ENCODE measurements at regions not wholly inside any gene's neighbourhood (a gene's known extent, or its start where the extent isn't known, plus 50 kb on each side); places are given as distances from the start of the nearest gene placed in this dataset.

GRCh38 chr6:145067430-145067829 is 667.9 kb downstream of the EPM2A start:
- TF ChIP-seq, protein P1, sequence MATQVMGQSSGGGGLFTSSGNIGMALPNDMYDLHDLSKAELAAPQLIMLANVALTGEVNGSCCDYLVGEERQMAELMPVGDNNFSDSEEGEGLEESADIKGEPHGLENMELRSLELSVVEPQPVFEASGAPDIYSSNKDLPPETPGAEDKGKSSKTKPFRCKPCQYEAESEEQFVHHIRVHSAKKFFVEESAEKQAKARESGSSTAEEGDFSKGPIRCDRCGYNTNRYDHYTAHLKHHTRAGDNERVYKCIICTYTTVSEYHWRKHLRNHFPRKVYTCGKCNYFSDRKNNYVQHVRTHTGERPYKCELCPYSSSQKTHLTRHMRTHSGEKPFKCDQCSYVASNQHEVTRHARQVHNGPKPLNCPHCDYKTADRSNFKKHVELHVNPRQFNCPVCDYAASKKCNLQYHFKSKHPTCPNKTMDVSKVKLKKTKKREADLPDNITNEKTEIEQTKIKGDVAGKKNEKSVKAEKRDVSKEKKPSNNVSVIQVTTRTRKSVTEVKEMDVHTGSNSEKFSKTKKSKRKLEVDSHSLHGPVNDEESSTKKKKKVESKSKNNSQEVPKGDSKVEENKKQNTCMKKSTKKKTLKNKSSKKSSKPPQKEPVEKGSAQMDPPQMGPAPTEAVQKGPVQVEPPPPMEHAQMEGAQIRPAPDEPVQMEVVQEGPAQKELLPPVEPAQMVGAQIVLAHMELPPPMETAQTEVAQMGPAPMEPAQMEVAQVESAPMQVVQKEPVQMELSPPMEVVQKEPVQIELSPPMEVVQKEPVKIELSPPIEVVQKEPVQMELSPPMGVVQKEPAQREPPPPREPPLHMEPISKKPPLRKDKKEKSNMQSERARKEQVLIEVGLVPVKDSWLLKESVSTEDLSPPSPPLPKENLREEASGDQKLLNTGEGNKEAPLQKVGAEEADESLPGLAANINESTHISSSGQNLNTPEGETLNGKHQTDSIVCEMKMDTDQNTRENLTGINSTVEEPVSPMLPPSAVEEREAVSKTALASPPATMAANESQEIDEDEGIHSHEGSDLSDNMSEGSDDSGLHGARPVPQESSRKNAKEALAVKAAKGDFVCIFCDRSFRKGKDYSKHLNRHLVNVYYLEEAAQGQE (IDR thresholded peaks at IDR 0.05; ENCODE audit: insufficient read depth in 1 of 2, low read depth in 2 of 2, low read length in 1 of 2): no peak
- TF ChIP-seq POLR2AphosphoS5 (IDR thresholded peaks at IDR 0.05; ENCODE audit: low read depth, low read length): no peak
- TF ChIP-seq, protein P2, sequence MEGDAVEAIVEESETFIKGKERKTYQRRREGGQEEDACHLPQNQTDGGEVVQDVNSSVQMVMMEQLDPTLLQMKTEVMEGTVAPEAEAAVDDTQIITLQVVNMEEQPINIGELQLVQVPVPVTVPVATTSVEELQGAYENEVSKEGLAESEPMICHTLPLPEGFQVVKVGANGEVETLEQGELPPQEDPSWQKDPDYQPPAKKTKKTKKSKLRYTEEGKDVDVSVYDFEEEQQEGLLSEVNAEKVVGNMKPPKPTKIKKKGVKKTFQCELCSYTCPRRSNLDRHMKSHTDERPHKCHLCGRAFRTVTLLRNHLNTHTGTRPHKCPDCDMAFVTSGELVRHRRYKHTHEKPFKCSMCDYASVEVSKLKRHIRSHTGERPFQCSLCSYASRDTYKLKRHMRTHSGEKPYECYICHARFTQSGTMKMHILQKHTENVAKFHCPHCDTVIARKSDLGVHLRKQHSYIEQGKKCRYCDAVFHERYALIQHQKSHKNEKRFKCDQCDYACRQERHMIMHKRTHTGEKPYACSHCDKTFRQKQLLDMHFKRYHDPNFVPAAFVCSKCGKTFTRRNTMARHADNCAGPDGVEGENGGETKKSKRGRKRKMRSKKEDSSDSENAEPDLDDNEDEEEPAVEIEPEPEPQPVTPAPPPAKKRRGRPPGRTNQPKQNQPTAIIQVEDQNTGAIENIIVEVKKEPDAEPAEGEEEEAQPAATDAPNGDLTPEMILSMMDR (IDR thresholded peaks at IDR 0.05): no peak
- no peak for TF ChIP-seq SIN3A (IDR thresholded peaks at IDR 0.05; ENCODE audit: borderline replicate concordance, insufficient read depth, low read depth, low read length)
- no peak for TF ChIP-seq TCF7L2 (IDR thresholded peaks at IDR 0.05; ENCODE audit: low read depth, low read length)
- ATAC-seq: no peak
- no peaks in the 10 kb centered on the region for H3K9me3 ChIP-seq (ENCODE audit: control insufficient read depth, insufficient read depth, low read depth, low read length)
- POLR2A ChIA-PET: no interaction called here
- H3K4me3 ChIP-seq (ENCODE audit: low read depth in 2 of 2, low read length in 2 of 2): no peak overlapping the region
- H3K36me3 ChIP-seq (ENCODE audit: control insufficient read depth, insufficient read depth, low read length): no peaks in the 10 kb centered on the region
- H3K27me3 ChIP-seq (ENCODE audit: control insufficient read depth, insufficient read depth, low read length): no peaks in the 10 kb centered on the region
- no TSS peak for BruUV-seq (replicated peaks)
- intact Hi-C loops (cut with micrococcal nuclease; ENCODE audit: unreplicated experiment) (no loop called here), in situ Hi-C loops (cut with HindIII; ENCODE audit: low pct_unique_long_range_greater_than_20kb, low sequenced_read_pairs) (no loop called here)
- no peak overlapping the region for H3K27ac ChIP-seq (ENCODE audit: low read length)
- no peaks in the 10 kb centered on the region for H3K4me1 ChIP-seq (ENCODE audit: control insufficient read depth, insufficient read depth, low read length)
- CTCF ChIA-PET: no interaction called here
- no peak for DNase-seq (ENCODE audit: low read depth, low spot score)

- H3K4me1 ChIP-seq (ENCODE audit: control insufficient read depth, insufficient read depth, low read length): no peaks in the 10 kb centered on the region
- H3K27ac ChIP-seq (ENCODE audit: low read length): no peak overlapping the region
- ChIA-PET CTCF (no interaction called here), POLR2A (no interaction called here)
- in situ Hi-C loops (cut with HindIII; ENCODE audit: low pct_unique_long_range_greater_than_20kb, low sequenced_read_pairs): no loop called here
- TF ChIP-seq, protein P1 (IDR thresholded peaks at IDR 0.05; ENCODE audit: insufficient read depth in 1 of 2, low read depth in 2 of 2, low read length in 1 of 2): no peak
- TF ChIP-seq SIN3A (IDR thresholded peaks at IDR 0.05; ENCODE audit: borderline replicate concordance, insufficient read depth, low read depth, low read length) (no peak), TCF7L2 (IDR thresholded peaks at IDR 0.05; ENCODE audit: low read depth, low read length) (no peak), POLR2AphosphoS5 (IDR thresholded peaks at IDR 0.05; ENCODE audit: low read depth, low read length) (no peak)
- TF ChIP-seq, protein P2 (IDR thresholded peaks at IDR 0.05): no peak
- no peaks in the 10 kb centered on the region for H3K9me3 ChIP-seq (ENCODE audit: control insufficient read depth, insufficient read depth, low read depth, low read length)
- intact Hi-C loops (cut with micrococcal nuclease; ENCODE audit: unreplicated experiment): no loop called here
- no peaks in the 10 kb centered on the region for H3K27me3 ChIP-seq (ENCODE audit: control insufficient read depth, insufficient read depth, low read length)
- H3K36me3 ChIP-seq (ENCODE audit: control insufficient read depth, insufficient read depth, low read length): no peaks in the 10 kb centered on the region
- H3K4me3 ChIP-seq (ENCODE audit: low read depth in 2 of 2, low read length in 2 of 2): no peak overlapping the region
- ATAC-seq: no peak
- no peak for DNase-seq (ENCODE audit: low read depth, low spot score)
- no TSS peak for BruUV-seq (replicated peaks)
Observed at GRCh38 chr6:145068577-145068976, 666.7 kb downstream of the EPM2A start.
